Suprapubic skin (tissue), 4 donors: ENCODE measurements at regions not wholly inside any gene's neighbourhood (a gene's known extent, or its start where the extent isn't known, plus 50 kb on each side); places are given as distances from the start of the nearest gene placed in this dataset.

Source experiments
- DNase-seq, 2 donors: peaks; one replicate each; pipeline ENCODE4 v3.0.0-alpha.2; 2019; ENCODE audit warnings: low spot score in 2 of 2
- H3K27ac ChIP-seq: fragments of 200-600 bp; sonication (generic); one replicate; pipeline ENCODE4 v1.5.1; 2019
- H3K27me3 ChIP-seq: fragments of 200-600 bp; sonication (generic); one replicate; pipeline ENCODE4 v1.5.1; 2019
- H3K36me3 ChIP-seq: fragments of 200-600 bp; sonication (generic); one replicate; pipeline ENCODE4 v1.5.1; 2019
- H3K4me1 ChIP-seq: fragments of 200-600 bp; sonication (generic); one replicate; pipeline ENCODE4 v1.5.1; 2019
- H3K4me3 ChIP-seq: fragments of 200-600 bp; sonication (generic); one replicate; pipeline ENCODE4 v1.5.1; 2019; ENCODE audit warnings: mild to moderate bottlenecking
- H3K9me3 ChIP-seq: fragments of 200-600 bp; sonication (generic); one replicate; pipeline ENCODE4 v1.5.1; 2019
- CTCF ChIP-seq, 2 donors: fragments of 200-600 bp in 1 of 2; fragments of 450-650 bp in 1 of 2; sonication (generic) in 1 of 2; IDR thresholded peaks; one replicate each; pipeline ENCODE4 v1.5.1; 2016 to 2019; ENCODE audit warnings: antibody characterized with exemption in 2 of 2, mild to moderate bottlenecking in 1 of 2, moderate library complexity in 1 of 2
- EP300 ChIP-seq: sonication (generic); formaldehyde crosslinking; IDR thresholded peaks from one replicate; pipeline ENCODE4 v1.6.1; 2017; ENCODE audit warnings: antibody characterized with exemption
- POLR2A ChIP-seq, 2 donors: fragments of 450-650 bp; IDR thresholded peaks; one replicate each; pipeline ENCODE4 v1.6.1; 2017; ENCODE audit warnings: antibody characterized with exemption in 2 of 2, mild to moderate bottlenecking in 2 of 2, moderate library complexity in 2 of 2
- POLR2AphosphoS5 ChIP-seq, 3 donors: sonication (generic); formaldehyde crosslinking; IDR thresholded peaks; one replicate each; pipeline ENCODE4 v1.6.1; 2017; ENCODE audit warnings: antibody characterized with exemption in 3 of 3
- WGBS: methylation state at CpG from one replicate; pipeline ENCODE4 v1.1.5; 2018; 5-methylcytosine and 5-hydroxymethylcytosine counted together

- Histone ChIP-seq H3K27ac (no peak overlapping the region), H3K36me3 (no peaks in the 10 kb centered on the region), H3K4me3 (no peak overlapping the region), H3K9me3 (no peaks in the 10 kb centered on the region), H3K4me1 (no peaks in the 10 kb centered on the region), H3K27me3 (no peaks in the 10 kb centered on the region)
- no peak for DNase-seq
- WGBS, result 42% methylated on average over 7 of the region's 7 CpGs
- TF ChIP-seq EP300, result no peak
- no peak for TF ChIP-seq POLR2A (IDR thresholded peaks at IDR 0.05)
- no peak for TF ChIP-seq CTCF (IDR thresholded peaks at IDR 0.05)
- TF ChIP-seq POLR2AphosphoS5 (IDR thresholded peaks at IDR 0.05), result no peak
Measured at GRCh38 chr1:170284512-170284911, 138.8 kb downstream of the NTMT2 start.

GRCh38 chr1:170284951-170285350, 139.2 kb downstream of the NTMT2 start:
- Histone ChIP-seq H3K36me3 (no peaks in the 10 kb centered on the region), H3K9me3 (no peaks in the 10 kb centered on the region), H3K27me3 (no peaks in the 10 kb centered on the region), H3K4me3 (no peak overlapping the region), H3K27ac (no peak overlapping the region), H3K4me1 (no peaks in the 10 kb centered on the region)
- WGBS, result 77% methylated on average over 5 of the region's 5 CpGs
- no peak for DNase-seq
- TF ChIP-seq EP300 (no peak), CTCF (IDR thresholded peaks at IDR 0.05) (no peak), POLR2A (IDR thresholded peaks at IDR 0.05) (no peak)

GRCh38 chr1:170288155-170288554, 142.4 kb downstream of the NTMT2 start:
- no peaks in the 10 kb centered on the region for H3K27me3 ChIP-seq
- no peaks in the 10 kb centered on the region for H3K9me3 ChIP-seq
- H3K4me1 ChIP-seq, result no peaks in the 10 kb centered on the region
- no peak overlapping the region for H3K4me3 ChIP-seq
- WGBS, result 93% methylated on average over 3 of the region's 3 CpGs
- no peaks in the 10 kb centered on the region for H3K36me3 ChIP-seq
- no peak overlapping the region for H3K27ac ChIP-seq
- TF ChIP-seq EP300 (no peak), CTCF (IDR thresholded peaks at IDR 0.05) (no peak), POLR2AphosphoS5 (IDR thresholded peaks at IDR 0.05) (no peak), POLR2A (IDR thresholded peaks at IDR 0.05) (no peak)
- DNase-seq, result no peak

- 52% methylated on average over 1 of the region's 1 CpG for WGBS
- no peak for DNase-seq
Measured at GRCh38 chr1:170290276-170290675, 144.5 kb downstream of the NTMT2 start.

GRCh38 chr1:170290991-170291390, 145.2 kb downstream of the NTMT2 start:
- Histone ChIP-seq H3K27ac (no peak overlapping the region), H3K36me3 (no peaks in the 10 kb centered on the region), H3K4me1 (no peaks in the 10 kb centered on the region), H3K4me3 (no peak overlapping the region), H3K9me3 (no peaks in the 10 kb centered on the region), H3K27me3 (no peaks in the 10 kb centered on the region)
- 50% methylated on average over 1 of the region's 1 CpG for WGBS
- DNase-seq, result no peak
- TF ChIP-seq CTCF (IDR thresholded peaks at IDR 0.05) (no peak), POLR2AphosphoS5 (IDR thresholded peaks at IDR 0.05) (no peak), POLR2A (IDR thresholded peaks at IDR 0.05) (no peak), EP300 (no peak)

More at GRCh38 chr1:170290276-170290675, 144.5 kb downstream of the NTMT2 start:
- no peak overlapping the region for H3K4me3 ChIP-seq
- no peak for TF ChIP-seq CTCF (IDR thresholded peaks at IDR 0.05)
- no peak overlapping the region for H3K27ac ChIP-seq
- no peaks in the 10 kb centered on the region for H3K9me3 ChIP-seq
- no peaks in the 10 kb centered on the region for H3K27me3 ChIP-seq
- no peaks in the 10 kb centered on the region for H3K4me1 ChIP-seq
- no peaks in the 10 kb centered on the region for H3K36me3 ChIP-seq
